ENCODE measurements at regions not wholly inside any gene's neighbourhood (a gene's known extent, or its start where the extent isn't known, plus 50 kb on each side); places are given as distances from the start of the nearest gene placed in this dataset.

GRCh38 chr2:66127061-66127460 lies 307.9 kb upstream of the MEIS1 start:
- Histone ChIP-seq H3K4me3 (no peak overlapping the region), H3K36me3 (no peaks in the 10 kb centered on the region), H3K27ac (no peak overlapping the region), H3K4me1 (no peaks in the 10 kb centered on the region), H3K27me3 (no peaks in the 10 kb centered on the region), H3K9me3 (no peaks in the 10 kb centered on the region)
- intact Hi-C loops (cut with DNase I; ENCODE audit: low total_unique reads), result no loop called here
- in situ Hi-C loops (cut with MboI; ENCODE audit: low pct_ligation_motif_present in 1 of 4, low pct_unique_long_range_greater_than_20kb in 1 of 4, low sequenced_read_pairs in 3 of 4), result no loop called here
- TF ChIP-seq POLR2A (IDR thresholded peaks at IDR 0.05), result no peak
- no peak for TF ChIP-seq POLR2AphosphoS5 (IDR thresholded peaks at IDR 0.05)
- TF ChIP-seq, protein P1, sequence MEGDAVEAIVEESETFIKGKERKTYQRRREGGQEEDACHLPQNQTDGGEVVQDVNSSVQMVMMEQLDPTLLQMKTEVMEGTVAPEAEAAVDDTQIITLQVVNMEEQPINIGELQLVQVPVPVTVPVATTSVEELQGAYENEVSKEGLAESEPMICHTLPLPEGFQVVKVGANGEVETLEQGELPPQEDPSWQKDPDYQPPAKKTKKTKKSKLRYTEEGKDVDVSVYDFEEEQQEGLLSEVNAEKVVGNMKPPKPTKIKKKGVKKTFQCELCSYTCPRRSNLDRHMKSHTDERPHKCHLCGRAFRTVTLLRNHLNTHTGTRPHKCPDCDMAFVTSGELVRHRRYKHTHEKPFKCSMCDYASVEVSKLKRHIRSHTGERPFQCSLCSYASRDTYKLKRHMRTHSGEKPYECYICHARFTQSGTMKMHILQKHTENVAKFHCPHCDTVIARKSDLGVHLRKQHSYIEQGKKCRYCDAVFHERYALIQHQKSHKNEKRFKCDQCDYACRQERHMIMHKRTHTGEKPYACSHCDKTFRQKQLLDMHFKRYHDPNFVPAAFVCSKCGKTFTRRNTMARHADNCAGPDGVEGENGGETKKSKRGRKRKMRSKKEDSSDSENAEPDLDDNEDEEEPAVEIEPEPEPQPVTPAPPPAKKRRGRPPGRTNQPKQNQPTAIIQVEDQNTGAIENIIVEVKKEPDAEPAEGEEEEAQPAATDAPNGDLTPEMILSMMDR (IDR thresholded peaks at IDR 0.05), result no peak
- TF ChIP-seq EP300 (IDR thresholded peaks at IDR 0.05; ENCODE audit: low read depth), result no peak
- WGBS, 2 donors (ENCODE audit: low coverage in 1 of 2), result 51 to 74% methylated on average over 3 to 5 of the region's 5 CpGs
- no peak for DNase-seq

GRCh38 chr2:66125951-66126350 lies 309.0 kb upstream of the MEIS1 start:
- Histone ChIP-seq H3K4me1 (no peaks in the 10 kb centered on the region), H3K27ac (no peak overlapping the region), H3K9me3 (no peaks in the 10 kb centered on the region), H3K27me3 (no peaks in the 10 kb centered on the region), H3K4me3 (no peak overlapping the region), H3K36me3 (no peaks in the 10 kb centered on the region)
- in situ Hi-C loops (cut with MboI; ENCODE audit: low pct_ligation_motif_present in 1 of 4, low pct_unique_long_range_greater_than_20kb in 1 of 4, low sequenced_read_pairs in 3 of 4) (no loop called here), intact Hi-C loops (cut with DNase I; ENCODE audit: low total_unique reads) (no loop called here)
- DNase-seq, result no peak
- WGBS, 2 donors (ENCODE audit: low coverage in 1 of 2), result 80 to 82% methylated on average over 1 to 5 of the region's 5 CpGs
- TF ChIP-seq EP300 (IDR thresholded peaks at IDR 0.05; ENCODE audit: low read depth) (no peak), POLR2A (IDR thresholded peaks at IDR 0.05) (no peak), POLR2AphosphoS5 (IDR thresholded peaks at IDR 0.05) (no peak)
- TF ChIP-seq, protein P1 (IDR thresholded peaks at IDR 0.05), result no peak

DNA sequence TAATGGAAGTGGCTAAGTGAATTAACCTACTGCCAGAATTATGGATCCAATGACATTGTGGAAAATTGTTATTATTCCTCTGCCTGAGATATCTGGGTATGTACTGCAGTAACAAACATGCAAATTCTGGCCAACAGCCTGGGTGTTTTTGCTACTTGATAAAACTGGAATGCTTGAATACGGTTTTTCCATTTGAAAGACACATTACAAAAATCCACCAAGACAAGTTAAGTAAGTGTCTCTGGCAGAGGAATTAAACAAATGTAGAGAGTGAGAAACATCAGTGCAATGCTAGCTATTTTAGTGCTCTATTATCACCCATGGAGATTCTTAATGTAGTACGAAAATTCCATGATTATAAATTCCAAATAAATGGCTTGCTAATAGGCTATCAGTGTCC lies 312.4 kb upstream of the MEIS1 start:
- DNase-seq, result no peak
- Histone ChIP-seq H3K27ac (no peak overlapping the region), H3K9me3 (no peaks in the 10 kb centered on the region), H3K27me3 (no peaks in the 10 kb centered on the region), H3K36me3 (no peaks in the 10 kb centered on the region), H3K4me1 (no peaks in the 10 kb centered on the region), H3K4me3 (no peak overlapping the region)
- intact Hi-C loops (cut with DNase I; ENCODE audit: low total_unique reads) (no loop called here), in situ Hi-C loops (cut with MboI; ENCODE audit: low pct_ligation_motif_present in 1 of 4, low pct_unique_long_range_greater_than_20kb in 1 of 4, low sequenced_read_pairs in 3 of 4) (no loop called here)
- 63 to 80% methylated on average over 2 of the region's 2 CpGs for WGBS, 2 donors (ENCODE audit: low coverage in 1 of 2)
- TF ChIP-seq, protein P1 (IDR thresholded peaks at IDR 0.05), result no peak
- no peak for TF ChIP-seq EP300 (IDR thresholded peaks at IDR 0.05; ENCODE audit: low read depth)
- TF ChIP-seq POLR2A (IDR thresholded peaks at IDR 0.05), result no peak
- no peak for TF ChIP-seq POLR2AphosphoS5 (IDR thresholded peaks at IDR 0.05)

GRCh38 chr2:66121946-66122345 lies 313.0 kb upstream of the MEIS1 start:
- TF ChIP-seq POLR2AphosphoS5 (IDR thresholded peaks at IDR 0.05) (no peak), POLR2A (IDR thresholded peaks at IDR 0.05) (no peak), EP300 (IDR thresholded peaks at IDR 0.05; ENCODE audit: low read depth) (no peak)
- TF ChIP-seq, protein P1 (IDR thresholded peaks at IDR 0.05), result no peak
- Histone ChIP-seq H3K4me3 (no peak overlapping the region), H3K36me3 (no peaks in the 10 kb centered on the region), H3K27me3 (no peaks in the 10 kb centered on the region), H3K27ac (no peak overlapping the region), H3K9me3 (no peaks in the 10 kb centered on the region), H3K4me1 (no peaks in the 10 kb centered on the region)
- intact Hi-C loops (cut with DNase I; ENCODE audit: low total_unique reads) (no loop called here), in situ Hi-C loops (cut with MboI; ENCODE audit: low pct_ligation_motif_present in 1 of 4, low pct_unique_long_range_greater_than_20kb in 1 of 4, low sequenced_read_pairs in 3 of 4) (no loop called here)
- DNase-seq, result no peak
- 53% methylated on average over 3 of the region's 3 CpGs for WGBS, 2 donors (ENCODE audit: low coverage in 1 of 2)
